ENCODE measurements at regions not wholly inside any gene's neighbourhood (a gene's known extent, or its start where the extent isn't known, plus 50 kb on each side); places are given as distances from the start of the nearest gene placed in this dataset.

- TF ChIP-seq, protein P1, sequence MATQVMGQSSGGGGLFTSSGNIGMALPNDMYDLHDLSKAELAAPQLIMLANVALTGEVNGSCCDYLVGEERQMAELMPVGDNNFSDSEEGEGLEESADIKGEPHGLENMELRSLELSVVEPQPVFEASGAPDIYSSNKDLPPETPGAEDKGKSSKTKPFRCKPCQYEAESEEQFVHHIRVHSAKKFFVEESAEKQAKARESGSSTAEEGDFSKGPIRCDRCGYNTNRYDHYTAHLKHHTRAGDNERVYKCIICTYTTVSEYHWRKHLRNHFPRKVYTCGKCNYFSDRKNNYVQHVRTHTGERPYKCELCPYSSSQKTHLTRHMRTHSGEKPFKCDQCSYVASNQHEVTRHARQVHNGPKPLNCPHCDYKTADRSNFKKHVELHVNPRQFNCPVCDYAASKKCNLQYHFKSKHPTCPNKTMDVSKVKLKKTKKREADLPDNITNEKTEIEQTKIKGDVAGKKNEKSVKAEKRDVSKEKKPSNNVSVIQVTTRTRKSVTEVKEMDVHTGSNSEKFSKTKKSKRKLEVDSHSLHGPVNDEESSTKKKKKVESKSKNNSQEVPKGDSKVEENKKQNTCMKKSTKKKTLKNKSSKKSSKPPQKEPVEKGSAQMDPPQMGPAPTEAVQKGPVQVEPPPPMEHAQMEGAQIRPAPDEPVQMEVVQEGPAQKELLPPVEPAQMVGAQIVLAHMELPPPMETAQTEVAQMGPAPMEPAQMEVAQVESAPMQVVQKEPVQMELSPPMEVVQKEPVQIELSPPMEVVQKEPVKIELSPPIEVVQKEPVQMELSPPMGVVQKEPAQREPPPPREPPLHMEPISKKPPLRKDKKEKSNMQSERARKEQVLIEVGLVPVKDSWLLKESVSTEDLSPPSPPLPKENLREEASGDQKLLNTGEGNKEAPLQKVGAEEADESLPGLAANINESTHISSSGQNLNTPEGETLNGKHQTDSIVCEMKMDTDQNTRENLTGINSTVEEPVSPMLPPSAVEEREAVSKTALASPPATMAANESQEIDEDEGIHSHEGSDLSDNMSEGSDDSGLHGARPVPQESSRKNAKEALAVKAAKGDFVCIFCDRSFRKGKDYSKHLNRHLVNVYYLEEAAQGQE (IDR thresholded peaks at IDR 0.05; ENCODE audit: low read depth): no peak
- TF ChIP-seq, protein P2, sequence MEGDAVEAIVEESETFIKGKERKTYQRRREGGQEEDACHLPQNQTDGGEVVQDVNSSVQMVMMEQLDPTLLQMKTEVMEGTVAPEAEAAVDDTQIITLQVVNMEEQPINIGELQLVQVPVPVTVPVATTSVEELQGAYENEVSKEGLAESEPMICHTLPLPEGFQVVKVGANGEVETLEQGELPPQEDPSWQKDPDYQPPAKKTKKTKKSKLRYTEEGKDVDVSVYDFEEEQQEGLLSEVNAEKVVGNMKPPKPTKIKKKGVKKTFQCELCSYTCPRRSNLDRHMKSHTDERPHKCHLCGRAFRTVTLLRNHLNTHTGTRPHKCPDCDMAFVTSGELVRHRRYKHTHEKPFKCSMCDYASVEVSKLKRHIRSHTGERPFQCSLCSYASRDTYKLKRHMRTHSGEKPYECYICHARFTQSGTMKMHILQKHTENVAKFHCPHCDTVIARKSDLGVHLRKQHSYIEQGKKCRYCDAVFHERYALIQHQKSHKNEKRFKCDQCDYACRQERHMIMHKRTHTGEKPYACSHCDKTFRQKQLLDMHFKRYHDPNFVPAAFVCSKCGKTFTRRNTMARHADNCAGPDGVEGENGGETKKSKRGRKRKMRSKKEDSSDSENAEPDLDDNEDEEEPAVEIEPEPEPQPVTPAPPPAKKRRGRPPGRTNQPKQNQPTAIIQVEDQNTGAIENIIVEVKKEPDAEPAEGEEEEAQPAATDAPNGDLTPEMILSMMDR (IDR thresholded peaks at IDR 0.05 in 2 of 3, conservative IDR thresholded peaks at IDR 0.05 in 1 of 3; ENCODE audit: borderline replicate concordance in 1 of 3, insufficient read depth in 1 of 3, low read depth in 2 of 3, low read length in 2 of 3): no peak
- no peak for TF ChIP-seq EZH2 (IDR thresholded peaks at IDR 0.05)
- TF ChIP-seq ZFX (IDR thresholded peaks at IDR 0.05): no peak
- no peak for TF ChIP-seq FOSL1 (IDR thresholded peaks at IDR 0.05; ENCODE audit: low read depth)
Measured at GRCh38 chr4:170803492-170803891, 713.7 kb upstream of the AADAT start (continued).

GRCh38 chr4:170801771-170802170 is 712.0 kb upstream of the AADAT start:
- Histone ChIP-seq H3K9me2 (ENCODE audit: insufficient read depth) (no peaks in the 10 kb centered on the region), H3K36me3 (ENCODE audit: control insufficient read depth in 1 of 2, insufficient read depth in 2 of 2, low read length in 2 of 2) (no peaks in the 10 kb centered on the region), H3K9ac (ENCODE audit: low read length) (no peak overlapping the region), H3K4me1 (ENCODE audit: control insufficient read depth in 1 of 2, insufficient read depth in 2 of 2, low read length in 2 of 2) (no peaks in the 10 kb centered on the region), H3K4me3 (replicated peaks in 1 of 2; ENCODE audit: low read depth in 1 of 2, low read length in 2 of 2) (no peak overlapping the region), H3K27ac (ENCODE audit: low read depth, low read length) (no peak overlapping the region), H3K79me2 (ENCODE audit: insufficient read depth, low read length) (no peaks in the 10 kb centered on the region), H2AFZ (ENCODE audit: low read depth, low read length, poor library complexity, severe bottlenecking) (no peak overlapping the region), H3K27me3 (ENCODE audit: insufficient read depth, low read length) (no peaks in the 10 kb centered on the region), H4K20me1 (ENCODE audit: insufficient read depth) (no peaks in the 10 kb centered on the region), H3K9me3 (ENCODE audit: control insufficient read depth in 1 of 2, insufficient read depth in 1 of 2, low read depth in 1 of 2, low read length in 2 of 2) (no peaks in the 10 kb centered on the region), H3K4me2 (ENCODE audit: low read length) (no peak overlapping the region)
- BruUV-seq (replicated peaks): no TSS peak
- intact Hi-C loops (cut with micrococcal nuclease): no loop called here
- ChIA-PET RAD21 (ENCODE audit: low non-redundant PET in 1 of 2, low total read pairs in 2 of 2, uncharacterized antibody in 2 of 2, unreplicated experiment in 2 of 2) (no interaction called here), POLR2A (no interaction called here), CTCF (no interaction called here)
- TF ChIP-seq POLR2AphosphoS5 (IDR thresholded peaks at IDR 0.05; ENCODE audit: low read depth, low read length) (no peak), ZFX (IDR thresholded peaks at IDR 0.05) (no peak), SRF (IDR thresholded peaks at IDR 0.05; ENCODE audit: low read depth) (no peak), ATF3 (IDR thresholded peaks at IDR 0.05) (no peak), EZH2 (IDR thresholded peaks at IDR 0.05) (no peak), YY1 (IDR thresholded peaks at IDR 0.05; ENCODE audit: extremely low read depth, insufficient replicate concordance, low read depth, low read length) (no peak), ELF1 (IDR thresholded peaks at IDR 0.05; ENCODE audit: borderline replicate concordance, low read depth) (no peak), CBX3 (IDR thresholded peaks at IDR 0.05; ENCODE audit: low read depth) (no peak)
- TF ChIP-seq, protein P1 (IDR thresholded peaks at IDR 0.05; ENCODE audit: low read depth): no peak
- TF ChIP-seq, protein P3, sequence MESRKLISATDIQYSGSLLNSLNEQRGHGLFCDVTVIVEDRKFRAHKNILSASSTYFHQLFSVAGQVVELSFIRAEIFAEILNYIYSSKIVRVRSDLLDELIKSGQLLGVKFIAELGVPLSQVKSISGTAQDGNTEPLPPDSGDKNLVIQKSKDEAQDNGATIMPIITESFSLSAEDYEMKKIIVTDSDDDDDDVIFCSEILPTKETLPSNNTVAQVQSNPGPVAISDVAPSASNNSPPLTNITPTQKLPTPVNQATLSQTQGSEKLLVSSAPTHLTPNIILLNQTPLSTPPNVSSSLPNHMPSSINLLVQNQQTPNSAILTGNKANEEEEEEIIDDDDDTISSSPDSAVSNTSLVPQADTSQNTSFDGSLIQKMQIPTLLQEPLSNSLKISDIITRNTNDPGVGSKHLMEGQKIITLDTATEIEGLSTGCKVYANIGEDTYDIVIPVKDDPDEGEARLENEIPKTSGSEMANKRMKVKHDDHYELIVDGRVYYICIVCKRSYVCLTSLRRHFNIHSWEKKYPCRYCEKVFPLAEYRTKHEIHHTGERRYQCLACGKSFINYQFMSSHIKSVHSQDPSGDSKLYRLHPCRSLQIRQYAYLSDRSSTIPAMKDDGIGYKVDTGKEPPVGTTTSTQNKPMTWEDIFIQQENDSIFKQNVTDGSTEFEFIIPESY (IDR thresholded peaks at IDR 0.05; ENCODE audit: extremely low read depth, insufficient replicate concordance, low read length): no peak
- no peak for ATAC-seq
- no peak for DNase-seq (ENCODE audit: low read depth, low spot score)
